HCEC 1CT (cell line): ENCODE measurements at regions not wholly inside any gene's neighbourhood (a gene's known extent, or its start where the extent isn't known, plus 50 kb on each side); places are given as distances from the start of the nearest gene placed in this dataset.
"Not testable (repeated sequence)": the region's sequence is repeated elsewhere in the genome, so short reads cannot be mapped to it uniquely, and the experiment has no call there.

Source experiments
- DNase-seq: peaks from one replicate; pipeline ENCODE4 v3.0.0-alpha.2; 2017

- peak; percentile 20 for DNase-seq
These were observed 68.2 kb downstream of the LHX9 start for GRCh38 chr1:197985351-197985750.

- DNase-seq: no peak
These were observed 69.6 kb downstream of the LHX9 start for GRCh38 chr1:197986817-197987216.

GRCh38 chr1:197987294-197987693, 70.1 kb downstream of the LHX9 start:
- DNase-seq: no peak

GRCh38 chr1:197988581-197988980, 71.4 kb downstream of the LHX9 start:
- DNase-seq: not testable (repeated sequence)

- no peak for DNase-seq
These were observed 71.9 kb downstream of the LHX9 start for GRCh38 chr1:197989058-197989457.

GRCh38 chr1:197991594-197991993, 74.4 kb downstream of the LHX9 start:
- no peak for DNase-seq

GRCh38 chr1:197994907-197995407, 77.8 kb downstream of the LHX9 start:
- no peak for DNase-seq

GRCh38 chr1:197995408-197996258, 78.5 kb downstream of the LHX9 start:
- no peak for DNase-seq

- DNase-seq: not testable (repeated sequence)
These were observed 79.0 kb downstream of the LHX9 start for GRCh38 chr1:197996259-197996512.

- DNase-seq: no peak
These were observed 80.9 kb downstream of the LHX9 start for GRCh38 chr1:197998110-197998509.

GRCh38 chr1:198001776-198002408, 84.7 kb downstream of the LHX9 start:
- no peak for DNase-seq

- DNase-seq: no peak
These were observed 86.3 kb downstream of the LHX9 start for GRCh38 chr1:198003468-198003867.

- no peak for DNase-seq
These were observed 89.8 kb downstream of the LHX9 start for GRCh38 chr1:198007011-198007410.

GRCh38 chr1:198007687-198008607, 90.8 kb downstream of the LHX9 start:
- no peak for DNase-seq

GRCh38 chr1:198014355-198014754, 97.2 kb downstream of the LHX9 start:
- DNase-seq: no peak

GRCh38 chr1:198015309-198015708, 98.1 kb downstream of the LHX9 start:
- no peak for DNase-seq

GRCh38 chr1:198018529-198018928, 101.4 kb downstream of the LHX9 start:
- DNase-seq: peak; percentile 86

- no peak for DNase-seq
These were observed 102.0 kb downstream of the LHX9 start for GRCh38 chr1:198019126-198019525.

GRCh38 chr1:198024336-198024735, 107.2 kb downstream of the LHX9 start:
- no peak for DNase-seq

GRCh38 chr1:198024782-198025181, 107.6 kb downstream of the LHX9 start:
- DNase-seq: peak; percentile 17

- peak; percentile 31 for DNase-seq
These were observed 113.5 kb downstream of the LHX9 start for GRCh38 chr1:198030682-198031081.

- DNase-seq: no peak
These were observed 113.9 kb downstream of the LHX9 start for GRCh38 chr1:198031086-198031485.

GRCh38 chr1:198032668-198033067, 115.5 kb downstream of the LHX9 start:
- DNase-seq: no peak
